ENCODE measurements at regions not wholly inside any gene's neighbourhood (a gene's known extent, or its start where the extent isn't known, plus 50 kb on each side); places are given as distances from the start of the nearest gene placed in this dataset.
A peak's percentile ranks its signal among the peaks of the same experiment; 100 is the strongest.

GRCh38 chr15:45802140-45802539 lies 167.3 kb downstream of the SQOR start:
- Histone ChIP-seq H3K36me3 (ENCODE audit: control insufficient read depth in 1 of 2, insufficient read depth in 2 of 2, low read length in 2 of 2) (no peaks in the 10 kb centered on the region), H3K79me2 (ENCODE audit: insufficient read depth, low read length) (no peaks in the 10 kb centered on the region), H3K4me1 (ENCODE audit: control insufficient read depth in 1 of 2, insufficient read depth in 2 of 2, low read length in 2 of 2) (no peaks in the 10 kb centered on the region), H4K20me1 (ENCODE audit: insufficient read depth) (no peaks in the 10 kb centered on the region), H3K9ac (ENCODE audit: low read length) (no peak overlapping the region), H3K27ac (ENCODE audit: low read depth, low read length) (no peak overlapping the region), H2AFZ (ENCODE audit: low read depth, low read length, poor library complexity, severe bottlenecking) (no peak overlapping the region), H3K9me2 (ENCODE audit: insufficient read depth) (no peaks in the 10 kb centered on the region), H3K4me2 (ENCODE audit: low read length) (no peak overlapping the region), H3K27me3 (ENCODE audit: insufficient read depth, low read length) (no peaks in the 10 kb centered on the region), H3K9me3 (ENCODE audit: control insufficient read depth in 1 of 2, insufficient read depth in 1 of 2, low read depth in 1 of 2, low read length in 2 of 2) (no peaks in the 10 kb centered on the region), H3K4me3 (replicated peaks in 1 of 2; ENCODE audit: low read depth in 1 of 2, low read length in 2 of 2) (no peak overlapping the region)
- CTCF ChIA-PET, result interaction anchor here (0.7 to 1.2 kb wide), 3 partner anchors 12 to 97 kb away, joined by 3 read pairs; no protein-coding TSS in a partner anchor
- no peak for ATAC-seq
- RAD21 ChIA-PET (ENCODE audit: low non-redundant PET in 1 of 2, low total read pairs in 2 of 2, uncharacterized antibody in 2 of 2, unreplicated experiment in 2 of 2), result no interaction called here
- TF ChIP-seq ZFX (IDR thresholded peaks at IDR 0.05) (no peak), SP1 (IDR thresholded peaks at IDR 0.05; ENCODE audit: low read depth) (no peak), ELF1 (IDR thresholded peaks at IDR 0.05; ENCODE audit: borderline replicate concordance, low read depth) (no peak), RAD21 (IDR thresholded peaks at IDR 0.05; ENCODE audit: low read depth) (no peak), SRF (IDR thresholded peaks at IDR 0.05; ENCODE audit: low read depth) (no peak), MAX (IDR thresholded peaks at IDR 0.05) (no peak), YY1 (IDR thresholded peaks at IDR 0.05; ENCODE audit: extremely low read depth, insufficient replicate concordance, low read depth, low read length) (no peak), ATF3 (IDR thresholded peaks at IDR 0.05) (no peak), CBX3 (IDR thresholded peaks at IDR 0.05; ENCODE audit: low read depth) (no peak), FOSL1 (IDR thresholded peaks at IDR 0.05; ENCODE audit: low read depth) (no peak)
- intact Hi-C loops (cut with micrococcal nuclease), result no loop called here
- no peak for DNase-seq (ENCODE audit: low read depth, low spot score)
- no TSS peak for BruUV-seq (replicated peaks)
- POLR2A ChIA-PET, result interaction anchor here (1.8 kb wide), 1 partner anchor 97 kb away, joined by 4 read pairs; no protein-coding TSS in a partner anchor

- Histone ChIP-seq H4K20me1 (ENCODE audit: insufficient read depth) (no peaks in the 10 kb centered on the region), H3K9me2 (ENCODE audit: insufficient read depth) (no peaks in the 10 kb centered on the region), H3K79me2 (ENCODE audit: insufficient read depth, low read length) (no peaks in the 10 kb centered on the region), H3K27ac (ENCODE audit: low read depth, low read length) (no peak overlapping the region), H3K9me3 (ENCODE audit: control insufficient read depth in 1 of 2, insufficient read depth in 1 of 2, low read depth in 1 of 2, low read length in 2 of 2) (no peaks in the 10 kb centered on the region), H3K27me3 (ENCODE audit: insufficient read depth, low read length) (no peaks in the 10 kb centered on the region), H2AFZ (ENCODE audit: low read depth, low read length, poor library complexity, severe bottlenecking) (no peak overlapping the region), H3K36me3 (ENCODE audit: control insufficient read depth in 1 of 2, insufficient read depth in 2 of 2, low read length in 2 of 2) (no peaks in the 10 kb centered on the region), H3K4me1 (ENCODE audit: control insufficient read depth in 1 of 2, insufficient read depth in 2 of 2, low read length in 2 of 2) (no peaks in the 10 kb centered on the region), H3K9ac (ENCODE audit: low read length) (no peak overlapping the region), H3K4me2 (ENCODE audit: low read length) (no peak overlapping the region), H3K4me3 (replicated peaks in 1 of 2; ENCODE audit: low read depth in 1 of 2, low read length in 2 of 2) (no peak overlapping the region)
- POLR2A ChIA-PET, result no interaction called here
- intact Hi-C loops (cut with micrococcal nuclease), result no loop called here
- RAD21 ChIA-PET (ENCODE audit: low non-redundant PET in 1 of 2, low total read pairs in 2 of 2, uncharacterized antibody in 2 of 2, unreplicated experiment in 2 of 2), result no interaction called here
- CTCF ChIA-PET, result interaction anchor here (1.8 kb wide), 1 partner anchor 8 kb away, joined by 6 read pairs; no protein-coding TSS in a partner anchor
- TF ChIP-seq TCF7L2 (IDR thresholded peaks at IDR 0.05; ENCODE audit: borderline replicate concordance, extremely low read depth, insufficient read depth, insufficient read length) (no peak), MAX (IDR thresholded peaks at IDR 0.05) (no peak), EZH2 (IDR thresholded peaks at IDR 0.05) (no peak)
- ATAC-seq, result peak; percentile 32; the same call in 1 of the 2 replicates
- BruUV-seq (replicated peaks), result no TSS peak
- DNase-seq (ENCODE audit: low read depth, low spot score), result no peak
Observed at GRCh38 chr15:45804028-45804427, 169.2 kb downstream of the SQOR start.

All from HCT116 (cell line).